ENCODE measurements at regions not wholly inside any gene's neighbourhood (a gene's known extent, or its start where the extent isn't known, plus 50 kb on each side); places are given as distances from the start of the nearest gene placed in this dataset.
"Not testable (repeated sequence)": the region's sequence is repeated elsewhere in the genome, so short reads cannot be mapped to it uniquely, and the experiment has no call there.

- DNase-seq, result no peak
Observed at GRCh38 chr10:121242741-121243608, 355.3 kb downstream of the FGFR2 start.

- no peak for DNase-seq
Observed at GRCh38 chr10:121243609-121244241, 354.5 kb downstream of the FGFR2 start.

- DNase-seq, result no peak
Observed at GRCh38 chr10:121244818-121245217, 353.4 kb downstream of the FGFR2 start.

- peak; percentile 35 for DNase-seq
Observed at GRCh38 chr10:121245754-121246153, 352.5 kb downstream of the FGFR2 start.

GRCh38 chr10:121248266-121248665 lies 350.0 kb downstream of the FGFR2 start:
- no peak for DNase-seq

- DNase-seq, result no peak
Observed at GRCh38 chr10:121250995-121251764, 347.1 kb downstream of the FGFR2 start.

GRCh38 chr10:121252756-121253155 lies 345.5 kb downstream of the FGFR2 start:
- DNase-seq, result no peak

GRCh38 chr10:121260377-121260776 lies 337.9 kb downstream of the FGFR2 start:
- no peak for DNase-seq

- DNase-seq, result no peak
Observed at GRCh38 chr10:121261665-121262064, 336.6 kb downstream of the FGFR2 start.

GRCh38 chr10:121262774-121263430 lies 335.3 kb downstream of the FGFR2 start:
- no peak for DNase-seq

GRCh38 chr10:121263431-121263783 lies 334.8 kb downstream of the FGFR2 start:
- no peak for DNase-seq

- DNase-seq, result no peak
Observed at GRCh38 chr10:121265360-121266123, 332.7 kb downstream of the FGFR2 start.

- no peak for DNase-seq
Observed at GRCh38 chr10:121266370-121266769, 331.9 kb downstream of the FGFR2 start.

GRCh38 chr10:121267236-121268003 lies 330.8 kb downstream of the FGFR2 start:
- no peak for DNase-seq

GRCh38 chr10:121268363-121268762 lies 329.9 kb downstream of the FGFR2 start:
- DNase-seq, result no peak

GRCh38 chr10:121268863-121269432 lies 329.3 kb downstream of the FGFR2 start:
- no peak for DNase-seq

- DNase-seq, result no peak
Observed at GRCh38 chr10:121270906-121271305, 327.3 kb downstream of the FGFR2 start.

- no peak for DNase-seq
Observed at GRCh38 chr10:121276046-121276445, 322.2 kb downstream of the FGFR2 start.

GRCh38 chr10:121276822-121277221 lies 321.4 kb downstream of the FGFR2 start:
- DNase-seq, result no peak

GRCh38 chr10:121278386-121278785 lies 319.9 kb downstream of the FGFR2 start:
- not testable (repeated sequence) for DNase-seq

GRCh38 chr10:121281576-121281975 lies 316.7 kb downstream of the FGFR2 start:
- no peak for DNase-seq

Measured in NCI-H748 treated with DMSO at 0.1 percent for 48 hours (cell line).